ENCODE measurements at regions not wholly inside any gene's neighbourhood (a gene's known extent, or its start where the extent isn't known, plus 50 kb on each side); places are given as distances from the start of the nearest gene placed in this dataset.
A peak's percentile ranks its signal among the peaks of the same experiment; 100 is the strongest.

DNA sequence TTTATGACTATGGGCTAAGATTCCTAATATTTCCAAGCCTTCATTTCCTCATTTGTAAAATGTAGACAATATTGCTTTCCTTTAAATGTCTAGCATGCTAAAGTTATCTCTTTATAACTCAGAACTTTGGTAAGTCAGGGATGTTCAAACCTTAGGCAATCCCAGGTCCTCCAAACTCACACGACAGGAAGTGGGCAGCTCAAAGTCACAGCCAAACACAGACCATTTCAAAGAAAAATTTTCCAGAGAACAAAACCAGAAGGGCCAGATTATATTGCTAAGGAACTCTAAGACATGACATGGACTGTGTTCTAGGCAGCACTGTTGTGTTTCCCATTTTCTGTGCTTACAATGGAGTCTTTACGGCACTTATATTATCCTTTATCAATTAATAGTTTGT, 87.8 kb upstream of the DYNC1I1 start:
- no peak for DNase-seq
- no peak overlapping the region for H3K27ac Mint-ChIP-seq

DNA sequence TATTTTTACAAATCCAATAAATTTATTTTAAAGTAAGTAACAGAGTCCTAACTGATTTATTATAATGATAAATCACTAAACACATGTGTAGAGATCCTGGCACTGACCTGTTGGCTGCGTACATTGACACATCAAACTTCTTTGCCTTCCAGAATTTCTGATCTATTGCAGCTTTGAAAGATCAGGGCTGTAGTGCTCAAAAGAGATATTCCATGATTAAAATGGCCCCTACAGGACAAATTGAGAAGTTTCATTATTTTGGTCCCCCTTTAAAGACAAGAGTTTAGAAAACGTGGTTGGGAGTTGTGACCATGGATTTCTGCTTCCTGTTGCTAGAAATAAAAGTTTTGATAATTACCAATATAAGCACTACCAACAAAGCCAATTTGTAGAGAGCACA, 87.7 kb upstream of the PDK4 start:
- peaks cover 13% of the 10 kb centered on the region for H3K27me3 Mint-ChIP-seq
- ATAC-seq = no peak
- DNase-seq = no peak
- H3K4me3 Mint-ChIP-seq = no peak overlapping the region
- H3K27ac Mint-ChIP-seq = no peak overlapping the region
- H3K4me1 Mint-ChIP-seq = no peaks in the 10 kb centered on the region
- no peaks in the 10 kb centered on the region for H3K36me3 Mint-ChIP-seq (ENCODE audit: low read depth)
- H3K9me3 ChIP-seq (ENCODE audit: control insufficient read depth, low read length, poor library complexity, severe bottlenecking) = no peaks in the 10 kb centered on the region

More for the DNA sequence above, 87.8 kb upstream of the DYNC1I1 start:
- Mint-ChIP-seq H3K36me3 (ENCODE audit: low read depth) (no peaks in the 10 kb centered on the region), H3K4me3 (no peak overlapping the region), H3K4me1 (no peaks in the 10 kb centered on the region), H3K27me3 (peaks cover 13% of the 10 kb centered on the region)
- ATAC-seq = no peak
- H3K9me3 ChIP-seq (ENCODE audit: control insufficient read depth, low read length, poor library complexity, severe bottlenecking) = no peaks in the 10 kb centered on the region

DNA sequence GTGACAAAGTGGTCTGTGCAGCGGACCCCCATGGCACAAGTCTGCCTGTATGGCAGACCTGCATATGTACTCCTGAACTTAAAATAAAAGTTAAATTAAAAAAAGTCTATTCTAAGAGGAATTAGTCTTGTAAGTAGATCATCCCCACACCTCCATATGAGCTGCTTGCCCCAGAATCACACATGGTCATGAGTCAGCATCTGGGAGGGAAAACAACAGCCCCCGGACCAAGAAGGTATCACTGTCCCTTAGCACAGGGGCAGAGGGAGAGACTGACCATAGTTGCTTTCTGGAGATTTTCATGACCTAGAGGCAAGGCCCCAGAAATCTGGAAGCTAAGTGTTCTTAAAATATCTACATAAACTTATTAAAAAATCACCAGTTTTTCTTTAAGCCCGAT, 86.6 kb upstream of the PDK4 start:
- H3K4me3 Mint-ChIP-seq = no peak overlapping the region
- no peaks in the 10 kb centered on the region for H3K4me1 Mint-ChIP-seq
- no peaks in the 10 kb centered on the region for H3K36me3 Mint-ChIP-seq (ENCODE audit: low read depth)
- ATAC-seq (no peak), DNase-seq (no peak)
- no peaks in the 10 kb centered on the region for H3K9me3 ChIP-seq (ENCODE audit: control insufficient read depth, low read length, poor library complexity, severe bottlenecking)
- H3K27ac Mint-ChIP-seq = peak overlapping the region; percentile 29
- peaks cover 13% of the 10 kb centered on the region for H3K27me3 Mint-ChIP-seq

DNA sequence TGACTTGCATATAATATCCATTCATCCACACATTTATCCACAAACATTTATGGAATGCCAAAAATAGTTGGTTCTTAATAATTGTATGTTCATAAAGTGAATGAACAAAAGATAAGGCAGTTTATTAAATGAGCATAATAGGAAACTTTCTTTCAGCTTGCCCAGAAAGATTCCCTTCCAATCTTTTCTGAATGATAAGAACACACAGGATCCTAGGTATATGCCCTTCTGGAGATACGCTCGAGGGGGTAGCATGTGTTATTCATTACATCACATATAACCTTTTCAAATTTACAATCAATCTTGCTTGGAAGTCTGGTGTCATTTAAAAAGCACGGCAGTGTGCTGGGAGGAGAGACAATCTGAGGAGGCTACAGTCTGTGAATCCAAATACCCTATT, 80.4 kb upstream of the PDK4 start:
- no peaks in the 10 kb centered on the region for H3K4me1 Mint-ChIP-seq
- H3K27ac Mint-ChIP-seq = no peak overlapping the region
- ATAC-seq (no peak), DNase-seq (no peak)
- no peak overlapping the region for H3K4me3 Mint-ChIP-seq
- no peaks in the 10 kb centered on the region for H3K27me3 Mint-ChIP-seq
- no peaks in the 10 kb centered on the region for H3K36me3 Mint-ChIP-seq (ENCODE audit: low read depth)
- no peaks in the 10 kb centered on the region for H3K9me3 ChIP-seq (ENCODE audit: control insufficient read depth, low read length, poor library complexity, severe bottlenecking)

DNA sequence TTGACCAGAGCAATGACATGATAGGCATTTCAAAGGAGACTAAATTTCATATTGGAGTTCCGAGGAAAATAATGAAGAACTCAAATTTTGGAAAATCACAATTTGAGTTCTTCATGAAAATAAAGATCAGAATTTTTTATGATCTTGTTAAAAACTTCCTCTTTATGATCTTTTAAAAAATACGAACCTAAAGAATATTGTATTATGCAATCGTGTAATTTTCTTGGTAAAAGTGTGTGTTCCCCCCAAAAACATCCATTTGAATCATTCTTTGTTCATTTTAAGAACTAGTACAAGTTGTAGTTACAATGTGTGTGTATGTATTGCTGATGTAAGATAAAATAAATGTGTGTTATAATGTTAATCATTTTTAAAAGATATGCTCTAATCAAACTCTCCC, 79.3 kb upstream of the PDK4 start:
- DNase-seq (no peak), ATAC-seq (no peak)
- Mint-ChIP-seq H3K27ac (no peak overlapping the region), H3K4me3 (no peak overlapping the region), H3K36me3 (ENCODE audit: low read depth) (no peaks in the 10 kb centered on the region), H3K4me1 (no peaks in the 10 kb centered on the region), H3K27me3 (no peaks in the 10 kb centered on the region)
- no peaks in the 10 kb centered on the region for H3K9me3 ChIP-seq (ENCODE audit: control insufficient read depth, low read length, poor library complexity, severe bottlenecking)

DNA sequence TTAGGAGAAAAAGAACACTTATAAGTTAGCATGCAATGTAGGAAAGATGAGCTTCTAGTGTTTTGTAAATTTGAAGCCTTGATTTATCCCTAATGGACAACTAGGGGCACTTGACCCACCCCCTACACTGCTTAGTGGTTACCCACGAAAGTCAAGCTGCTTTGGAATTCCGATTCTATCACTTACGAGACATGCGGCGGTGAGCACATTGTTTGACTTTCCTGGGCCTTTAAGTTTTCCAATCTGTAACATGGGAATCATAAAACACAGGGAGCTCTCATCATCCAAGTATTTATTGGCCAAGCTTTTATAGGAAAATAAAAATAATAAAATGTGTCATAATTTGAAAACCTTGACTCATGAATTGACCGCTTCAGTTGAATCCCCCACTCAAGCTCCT, 78.7 kb upstream of the PDK4 start:
- H3K4me1 Mint-ChIP-seq = no peaks in the 10 kb centered on the region
- H3K36me3 Mint-ChIP-seq (ENCODE audit: low read depth) = no peaks in the 10 kb centered on the region
- H3K27me3 Mint-ChIP-seq = no peaks in the 10 kb centered on the region
- ATAC-seq (no peak), DNase-seq (no peak)
- no peak overlapping the region for H3K4me3 Mint-ChIP-seq
- H3K27ac Mint-ChIP-seq = no peak overlapping the region
- no peaks in the 10 kb centered on the region for H3K9me3 ChIP-seq (ENCODE audit: control insufficient read depth, low read length, poor library complexity, severe bottlenecking)

DNA sequence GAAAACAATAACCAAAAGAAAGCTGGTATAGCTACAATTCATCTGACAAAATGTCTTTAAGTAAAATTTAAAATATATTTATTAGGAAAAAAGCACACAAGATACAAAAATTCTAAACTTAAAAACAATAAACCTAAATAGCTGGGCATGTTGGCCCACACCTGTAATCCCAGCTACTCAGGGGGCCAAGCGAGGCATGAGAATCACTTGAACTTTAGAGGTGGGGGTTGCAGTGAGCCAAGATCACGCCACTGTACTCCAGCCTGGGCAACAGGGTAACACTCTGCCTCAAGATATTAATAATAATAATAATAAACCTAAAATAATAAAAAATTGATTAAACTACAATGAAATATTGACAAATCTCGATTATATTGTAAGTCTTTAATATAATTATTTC, 77.8 kb upstream of the PDK4 start:
- Mint-ChIP-seq H3K4me3 (no peak overlapping the region), H3K36me3 (ENCODE audit: low read depth) (no peaks in the 10 kb centered on the region), H3K4me1 (no peaks in the 10 kb centered on the region), H3K27me3 (no peaks in the 10 kb centered on the region), H3K27ac (no peak overlapping the region)
- ATAC-seq (no peak), DNase-seq (no peak)
- H3K9me3 ChIP-seq (ENCODE audit: control insufficient read depth, low read length, poor library complexity, severe bottlenecking) = no peaks in the 10 kb centered on the region

DNA sequence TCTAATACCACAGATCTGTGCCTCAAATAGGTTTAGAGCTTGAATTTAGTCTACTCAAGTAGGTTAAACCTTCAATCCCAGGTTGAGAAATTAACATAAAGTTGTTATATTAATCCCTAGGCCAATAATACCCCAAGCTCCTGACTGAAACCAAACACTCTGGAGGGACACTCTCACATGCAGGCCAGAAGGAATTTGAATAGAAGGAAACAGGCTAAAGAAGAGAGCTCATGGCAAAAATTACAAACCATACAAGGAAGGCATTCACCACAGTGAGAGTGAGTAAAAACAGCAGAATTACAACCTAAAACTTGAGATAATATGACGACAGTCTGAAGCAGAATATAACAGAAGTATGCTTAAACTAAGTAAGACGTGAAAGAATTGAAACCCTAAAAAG, 76.1 kb upstream of the PDK4 start:
- no peaks in the 10 kb centered on the region for H3K36me3 Mint-ChIP-seq (ENCODE audit: low read depth)
- no peak for ATAC-seq
- no peaks in the 10 kb centered on the region for H3K4me1 Mint-ChIP-seq
- no peak overlapping the region for H3K27ac Mint-ChIP-seq
- no peak for DNase-seq
- no peaks in the 10 kb centered on the region for H3K9me3 ChIP-seq (ENCODE audit: control insufficient read depth, low read length, poor library complexity, severe bottlenecking)
- no peak overlapping the region for H3K4me3 Mint-ChIP-seq
- H3K27me3 Mint-ChIP-seq = no peaks in the 10 kb centered on the region

DNA sequence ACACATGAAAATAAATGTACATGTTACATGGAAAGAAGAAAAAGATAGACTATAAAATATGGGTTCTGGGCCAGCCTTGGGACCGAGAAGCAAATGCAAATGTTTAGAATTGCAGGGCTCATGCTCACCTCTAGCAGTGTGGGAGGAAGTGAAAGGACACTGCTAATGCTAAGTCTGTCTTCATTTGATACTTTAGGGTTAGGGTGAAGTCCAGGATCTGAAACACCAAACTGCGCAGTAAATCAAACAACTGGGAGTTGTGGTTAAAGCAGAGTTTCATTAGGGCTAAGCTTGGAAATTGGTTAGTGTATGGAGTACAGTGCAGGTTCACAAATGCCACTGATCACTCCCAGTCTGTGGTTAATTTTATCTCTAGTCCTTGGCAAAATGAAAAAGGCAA, 73.2 kb upstream of the PDK4 start:
- no peaks in the 10 kb centered on the region for H3K36me3 Mint-ChIP-seq (ENCODE audit: low read depth)
- H3K4me1 Mint-ChIP-seq = no peaks in the 10 kb centered on the region
- no peak overlapping the region for H3K4me3 Mint-ChIP-seq
- DNase-seq (no peak), ATAC-seq (no peak)
- no peaks in the 10 kb centered on the region for H3K9me3 ChIP-seq (ENCODE audit: control insufficient read depth, low read length, poor library complexity, severe bottlenecking)
- no peaks in the 10 kb centered on the region for H3K27me3 Mint-ChIP-seq
- H3K27ac Mint-ChIP-seq = no peak overlapping the region

DNA sequence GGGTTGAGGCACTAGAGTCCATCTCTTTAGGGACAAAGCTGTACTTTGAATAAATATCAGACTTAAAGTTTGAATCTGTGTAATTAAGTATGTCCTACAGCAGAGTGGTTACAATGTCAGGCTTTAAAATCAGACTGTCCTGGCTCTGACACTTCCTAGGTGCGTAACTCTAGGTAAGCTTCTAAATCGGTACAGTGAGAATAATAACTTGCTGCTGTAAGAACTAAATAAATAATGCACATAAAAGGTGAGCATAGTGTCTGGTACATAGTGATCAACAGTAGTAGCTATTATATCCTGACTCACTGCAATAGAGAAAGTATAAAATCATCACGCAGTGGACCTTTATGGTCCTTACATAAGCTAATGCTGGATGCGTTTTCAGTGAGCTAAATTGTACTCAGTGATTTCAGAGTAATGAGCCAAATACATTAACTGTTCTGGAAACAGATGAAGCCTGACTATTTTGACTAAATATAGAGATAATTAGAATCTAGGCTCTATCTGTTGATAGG, 72.2 kb upstream of the PDK4 start:
- no peak overlapping the region for H3K4me3 Mint-ChIP-seq
- no peaks in the 10 kb centered on the region for H3K36me3 Mint-ChIP-seq (ENCODE audit: low read depth)
- no peaks in the 10 kb centered on the region for H3K9me3 ChIP-seq (ENCODE audit: control insufficient read depth, low read length, poor library complexity, severe bottlenecking)
- no peak overlapping the region for H3K27ac Mint-ChIP-seq
- H3K27me3 Mint-ChIP-seq = no peaks in the 10 kb centered on the region
- ATAC-seq (no peak), DNase-seq (no peak)
- no peaks in the 10 kb centered on the region for H3K4me1 Mint-ChIP-seq

DNA sequence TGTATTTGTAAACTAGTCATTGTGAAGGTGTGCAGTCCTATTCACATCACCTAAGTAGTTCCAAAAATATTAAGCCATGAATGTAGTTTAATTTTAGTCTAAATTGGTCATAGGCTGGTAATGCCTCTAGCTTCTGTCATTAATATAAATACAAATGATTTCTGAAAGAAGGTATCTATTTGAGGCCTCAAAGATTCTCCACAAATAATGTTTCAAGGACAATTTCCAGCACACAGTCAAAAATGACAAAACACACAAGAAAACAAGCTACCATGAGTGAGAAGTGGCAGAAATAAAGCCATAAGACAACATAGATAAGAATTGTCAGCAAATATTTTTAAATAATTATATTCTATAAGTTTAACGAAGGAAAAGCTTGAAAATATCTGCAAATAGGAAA, 66.7 kb upstream of the PDK4 start:
- H3K4me1 Mint-ChIP-seq = no peaks in the 10 kb centered on the region
- no peaks in the 10 kb centered on the region for H3K9me3 ChIP-seq (ENCODE audit: control insufficient read depth, low read length, poor library complexity, severe bottlenecking)
- peaks cover 4% of the 10 kb centered on the region for H3K27me3 Mint-ChIP-seq
- H3K4me3 Mint-ChIP-seq = no peak overlapping the region
- no peak for DNase-seq
- no peaks in the 10 kb centered on the region for H3K36me3 Mint-ChIP-seq (ENCODE audit: low read depth)
- H3K27ac Mint-ChIP-seq = no peak overlapping the region
- no peak for ATAC-seq

DNA sequence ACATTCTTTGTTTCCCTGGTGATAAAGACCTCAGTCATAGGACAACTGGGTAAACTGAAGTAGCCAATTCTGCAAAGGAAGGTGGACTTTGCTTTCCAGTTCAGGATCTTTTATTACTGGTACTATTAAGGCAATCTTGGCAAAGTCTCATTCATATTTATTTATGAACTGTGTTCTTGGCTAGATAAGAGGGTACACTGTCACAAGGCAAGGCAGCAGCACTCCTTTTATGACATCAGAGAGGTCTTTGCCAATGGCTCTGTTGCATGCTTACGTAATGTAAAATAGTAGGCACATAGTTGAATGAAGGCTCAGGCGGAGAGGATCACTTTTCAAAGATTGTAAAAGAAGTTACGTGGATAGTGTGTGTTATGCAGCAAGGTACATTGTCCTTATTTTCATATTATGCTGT, 63.7 kb upstream of the PDK4 start:
- Mint-ChIP-seq H3K36me3 (ENCODE audit: low read depth) (no peaks in the 10 kb centered on the region), H3K27ac (no peak overlapping the region), H3K4me1 (no peaks in the 10 kb centered on the region), H3K27me3 (peaks cover 4% of the 10 kb centered on the region), H3K4me3 (no peak overlapping the region)
- DNase-seq (no peak), ATAC-seq (no peak)
- no peaks in the 10 kb centered on the region for H3K9me3 ChIP-seq (ENCODE audit: control insufficient read depth, low read length, poor library complexity, severe bottlenecking)

DNA sequence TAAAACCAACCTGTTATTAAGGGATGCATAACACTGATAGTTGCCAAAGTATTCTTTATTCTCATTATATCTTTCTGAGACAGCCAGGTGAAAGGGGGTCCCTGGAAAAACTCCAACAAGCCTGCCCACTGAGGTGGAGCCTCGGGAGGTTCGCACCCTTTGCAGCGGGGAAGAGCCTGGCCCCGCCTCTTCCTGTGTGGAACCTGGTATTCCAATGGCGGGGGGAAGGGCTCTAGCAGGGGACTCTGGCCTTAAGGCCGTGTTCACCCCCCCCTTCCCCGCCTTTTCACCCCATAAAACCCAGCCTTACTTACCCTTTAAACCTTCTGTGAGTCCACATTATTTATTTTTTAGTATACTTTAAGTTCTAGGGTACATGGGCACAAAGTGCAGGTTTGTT, 62.4 kb upstream of the PDK4 start:
- ATAC-seq (no peak), DNase-seq (no peak)
- Mint-ChIP-seq H3K4me3 (no peak overlapping the region), H3K27ac (no peak overlapping the region), H3K36me3 (ENCODE audit: low read depth) (no peaks in the 10 kb centered on the region), H3K4me1 (no peaks in the 10 kb centered on the region), H3K27me3 (peaks cover 4% of the 10 kb centered on the region)
- no peaks in the 10 kb centered on the region for H3K9me3 ChIP-seq (ENCODE audit: control insufficient read depth, low read length, poor library complexity, severe bottlenecking)

DNA sequence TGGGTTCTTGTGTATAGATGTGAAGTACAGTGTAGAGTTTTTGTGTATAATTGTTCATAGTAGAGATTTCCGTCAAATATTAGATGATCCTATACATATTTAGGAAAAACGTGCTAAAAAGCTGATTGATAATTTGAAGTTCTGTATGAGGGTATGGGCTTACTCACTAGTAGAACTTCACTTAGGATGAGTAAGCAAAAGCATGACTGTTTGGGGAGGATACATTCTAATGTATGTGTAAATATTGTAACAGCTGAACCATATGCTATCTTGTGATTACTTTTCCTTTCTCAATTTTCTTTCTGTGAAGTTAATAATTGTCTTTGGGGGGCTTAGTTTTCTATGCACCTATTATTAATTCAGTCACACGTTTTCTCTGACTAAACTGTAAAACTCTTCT, 53.2 kb upstream of the PDK4 start:
- Mint-ChIP-seq H3K27me3 (no peaks in the 10 kb centered on the region), H3K36me3 (ENCODE audit: low read depth) (no peaks in the 10 kb centered on the region), H3K4me3 (no peak overlapping the region), H3K4me1 (no peaks in the 10 kb centered on the region), H3K27ac (no peak overlapping the region)
- DNase-seq (no peak), ATAC-seq (no peak)
- no peaks in the 10 kb centered on the region for H3K9me3 ChIP-seq (ENCODE audit: control insufficient read depth, low read length, poor library complexity, severe bottlenecking)

DNA sequence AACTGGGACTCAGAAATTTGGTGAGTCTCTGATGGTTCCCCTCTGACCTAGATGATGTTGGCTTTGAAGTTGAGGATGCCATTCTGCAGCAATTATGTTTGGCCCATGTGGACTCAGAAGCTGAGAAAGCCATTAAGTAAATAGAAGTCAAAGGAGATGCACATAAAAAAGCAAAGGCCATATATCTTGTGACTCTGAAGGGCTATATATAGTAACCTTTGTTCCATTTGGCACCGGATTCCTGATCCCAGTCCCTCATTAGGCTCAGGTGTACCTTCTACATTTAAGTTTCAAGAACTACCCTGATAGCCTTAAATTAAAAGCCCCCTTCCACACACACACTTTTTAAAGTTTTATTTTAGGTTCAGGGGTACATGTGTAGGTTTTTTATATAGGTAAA, 50.0 kb upstream of the PDK4 start:
- Mint-ChIP-seq H3K4me3 (no peak overlapping the region), H3K27ac (no peak overlapping the region), H3K36me3 (ENCODE audit: low read depth) (no peaks in the 10 kb centered on the region), H3K4me1 (peaks cover 3% of the 10 kb centered on the region), H3K27me3 (no peaks in the 10 kb centered on the region)
- no peaks in the 10 kb centered on the region for H3K9me3 ChIP-seq (ENCODE audit: control insufficient read depth, low read length, poor library complexity, severe bottlenecking)
- DNase-seq (no peak), ATAC-seq (no peak)
